WERI-Rb-1 (cell line): ENCODE measurements at regions not wholly inside any gene's neighbourhood (a gene's known extent, or its start where the extent isn't known, plus 50 kb on each side); places are given as distances from the start of the nearest gene placed in this dataset.

Source experiments
- DNase-seq: peaks from one replicate; pipeline ENCODE4 v3.0.0-alpha.2; 2020
- H3K27ac ChIP-seq: fragments of 250-450 bp; sonication (Bioruptor Pico); 2 replicates; pipeline ENCODE4 v1.5.1; 2020; ENCODE audit warnings: mild to moderate bottlenecking, moderate library complexity
- H3K27me3 ChIP-seq: fragments of 250-450 bp; sonication (Bioruptor Pico); 2 replicates; pipeline ENCODE4 v1.5.1; 2021; ENCODE audit warnings: mild to moderate bottlenecking, low read depth, moderate library complexity; ENCODE audit not compliant: insufficient read depth, severe bottlenecking
- H3K36me3 ChIP-seq: fragments of 250-450 bp; sonication (Bioruptor Pico); 2 replicates; pipeline ENCODE4 v1.5.1; 2020; ENCODE audit warnings: mild to moderate bottlenecking, moderate library complexity
- H3K4me3 ChIP-seq: 2 replicates; pipeline ENCODE4 v1.5.1; 2011; ENCODE audit warnings: low read depth, mild to moderate bottlenecking, control low read depth, low read length
- H3K9me3 ChIP-seq: fragments of 250-450 bp; sonication (Bioruptor Pico); 2 replicates; pipeline ENCODE4 v1.5.1; 2021; ENCODE audit warnings: mild to moderate bottlenecking, moderate library complexity; ENCODE audit not compliant: severe bottlenecking
- CTCF ChIP-seq: IDR thresholded peaks from 2 replicates; pipeline ENCODE4 v1.5.1; 2011; ENCODE audit warnings: low read depth, mild to moderate bottlenecking, control low read depth, inconsistent platforms, low read length

- H3K27ac ChIP-seq: no peak overlapping the region
- peaks cover 2% of the 10 kb centered on the region for H3K9me3 ChIP-seq
- TF ChIP-seq CTCF: no peak
- no peak for DNase-seq
- no peaks in the 10 kb centered on the region for H3K36me3 ChIP-seq
- no peak overlapping the region for H3K4me3 ChIP-seq
- peaks cover 98% of the 10 kb centered on the region for H3K27me3 ChIP-seq
Measured at GRCh38 chr1:34696230-34696629, 58.6 kb upstream of the GJB5 start.

GRCh38 chr1:34696981-34697380 is 57.9 kb upstream of the GJB5 start:
- no peak for DNase-seq
- peaks cover 2% of the 10 kb centered on the region for H3K9me3 ChIP-seq
- TF ChIP-seq CTCF: no peak
- H3K27ac ChIP-seq: no peak overlapping the region
- peaks cover 99% of the 10 kb centered on the region for H3K27me3 ChIP-seq
- H3K4me3 ChIP-seq: no peak overlapping the region
- no peaks in the 10 kb centered on the region for H3K36me3 ChIP-seq

- Histone ChIP-seq H3K9me3 (peaks cover 2% of the 10 kb centered on the region), H3K27me3 (peaks cover 98% of the 10 kb centered on the region), H3K27ac (no peak overlapping the region), H3K36me3 (no peaks in the 10 kb centered on the region), H3K4me3 (no peak overlapping the region)
- TF ChIP-seq CTCF: no peak
- no peak for DNase-seq
Measured at GRCh38 chr1:34697818-34698217, 57.0 kb upstream of the GJB5 start.

- Histone ChIP-seq H3K27ac (no peak overlapping the region), H3K36me3 (no peaks in the 10 kb centered on the region), H3K27me3 (peaks cover 95% of the 10 kb centered on the region), H3K9me3 (no peaks in the 10 kb centered on the region), H3K4me3 (no peak overlapping the region)
- no peak for TF ChIP-seq CTCF
- no peak for DNase-seq
Measured at GRCh38 chr1:34701326-34702060, 53.4 kb upstream of the GJB5 start.
